ENCODE measurements at regions not wholly inside any gene's neighbourhood (a gene's known extent, or its start where the extent isn't known, plus 50 kb on each side); places are given as distances from the start of the nearest gene placed in this dataset.
"Not testable (repeated sequence)": the region's sequence is repeated elsewhere in the genome, so short reads cannot be mapped to it uniquely, and the experiment has no call there.

DNA sequence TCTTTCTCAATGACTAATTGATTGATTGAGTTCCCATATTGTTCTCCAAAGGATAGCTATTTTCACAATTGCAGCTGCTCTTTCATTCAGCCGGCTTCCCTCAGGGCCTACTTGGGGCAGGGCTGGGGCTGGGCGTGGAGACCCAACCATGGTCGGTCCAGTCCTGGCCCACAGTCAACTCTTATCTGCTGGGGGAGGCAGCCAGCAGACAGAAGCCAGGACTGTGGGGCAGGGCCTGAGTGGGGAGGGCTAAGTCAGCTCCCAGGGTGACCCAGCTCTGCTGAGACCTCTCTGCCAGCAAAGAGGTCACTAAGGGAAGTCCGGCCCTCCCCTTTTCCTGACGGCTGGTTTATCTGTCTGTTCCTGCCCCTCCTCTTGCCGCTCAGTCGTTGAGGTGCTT, 735.2 kb downstream of the TBC1D22A start:
- Histone ChIP-seq H3K27me3 (replicated peaks; ENCODE audit: control insufficient read depth, insufficient read depth, low read length) (no peaks in the 10 kb centered on the region), H3K36me3 (ENCODE audit: control insufficient read depth, insufficient read depth, low read length) (no peaks in the 10 kb centered on the region), H3K4me3 (replicated peaks; ENCODE audit: low read depth, low read length) (no peak overlapping the region)
- TF ChIP-seq, protein P1, sequence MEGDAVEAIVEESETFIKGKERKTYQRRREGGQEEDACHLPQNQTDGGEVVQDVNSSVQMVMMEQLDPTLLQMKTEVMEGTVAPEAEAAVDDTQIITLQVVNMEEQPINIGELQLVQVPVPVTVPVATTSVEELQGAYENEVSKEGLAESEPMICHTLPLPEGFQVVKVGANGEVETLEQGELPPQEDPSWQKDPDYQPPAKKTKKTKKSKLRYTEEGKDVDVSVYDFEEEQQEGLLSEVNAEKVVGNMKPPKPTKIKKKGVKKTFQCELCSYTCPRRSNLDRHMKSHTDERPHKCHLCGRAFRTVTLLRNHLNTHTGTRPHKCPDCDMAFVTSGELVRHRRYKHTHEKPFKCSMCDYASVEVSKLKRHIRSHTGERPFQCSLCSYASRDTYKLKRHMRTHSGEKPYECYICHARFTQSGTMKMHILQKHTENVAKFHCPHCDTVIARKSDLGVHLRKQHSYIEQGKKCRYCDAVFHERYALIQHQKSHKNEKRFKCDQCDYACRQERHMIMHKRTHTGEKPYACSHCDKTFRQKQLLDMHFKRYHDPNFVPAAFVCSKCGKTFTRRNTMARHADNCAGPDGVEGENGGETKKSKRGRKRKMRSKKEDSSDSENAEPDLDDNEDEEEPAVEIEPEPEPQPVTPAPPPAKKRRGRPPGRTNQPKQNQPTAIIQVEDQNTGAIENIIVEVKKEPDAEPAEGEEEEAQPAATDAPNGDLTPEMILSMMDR (IDR thresholded peaks at IDR 0.05; ENCODE audit: insufficient read depth, low read length, poor library complexity, severe bottlenecking), result no peak
- no peak for DNase-seq (ENCODE audit: extremely low read depth, insufficient read length)

DNA sequence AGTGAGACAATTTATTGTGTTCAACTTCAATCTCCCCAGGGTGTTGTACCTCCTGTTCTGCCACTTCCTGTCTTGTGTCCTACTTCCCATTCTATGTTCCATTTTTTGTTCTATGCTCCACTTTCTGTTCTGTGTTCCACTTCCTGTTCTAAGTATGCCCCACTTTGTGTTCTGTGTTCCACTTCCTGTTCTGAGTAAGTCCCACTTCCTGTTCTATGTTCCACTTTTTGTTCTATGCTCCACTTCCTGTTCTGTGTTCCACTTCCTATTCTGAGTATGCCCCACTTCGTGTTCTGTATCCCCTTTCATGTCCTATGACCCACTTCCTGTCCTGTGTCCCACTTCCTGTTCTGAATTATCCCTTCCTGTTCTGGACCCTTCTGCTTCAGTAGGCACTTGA, 732.7 kb downstream of the TBC1D22A start:
- TF ChIP-seq, protein P1 (IDR thresholded peaks at IDR 0.05; ENCODE audit: insufficient read depth, low read length, poor library complexity, severe bottlenecking), result no peak

DNA sequence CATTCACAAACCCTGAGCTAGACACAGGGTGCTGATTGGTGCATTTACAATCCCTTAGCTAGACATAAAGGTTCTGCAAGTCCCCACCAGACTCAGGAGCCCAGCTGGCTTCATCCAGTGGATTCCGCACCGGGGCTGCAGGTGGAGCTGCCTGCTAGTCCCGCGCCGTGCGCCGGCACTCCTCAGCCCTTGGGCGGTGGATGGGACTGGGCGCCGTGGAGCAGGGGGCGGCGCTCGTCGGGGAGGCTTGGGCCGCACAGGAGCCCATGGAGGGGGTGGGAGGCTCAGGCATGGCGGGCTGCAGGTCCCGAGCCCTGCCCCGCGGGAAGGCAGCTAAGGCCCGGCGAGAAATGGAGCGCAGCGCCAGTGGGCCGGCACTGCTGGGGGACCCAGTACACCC, 725.7 kb downstream of the TBC1D22A start:
- not testable (repeated sequence) for DNase-seq (ENCODE audit: extremely low read depth, insufficient read length); H3K27me3 ChIP-seq (replicated peaks; ENCODE audit: control insufficient read depth, insufficient read depth, low read length); H3K36me3 ChIP-seq (ENCODE audit: control insufficient read depth, insufficient read depth, low read length); H3K4me3 ChIP-seq (replicated peaks; ENCODE audit: low read depth, low read length)

More for the DNA sequence above, 732.7 kb downstream of the TBC1D22A start:
- no peaks in the 10 kb centered on the region for H3K27me3 ChIP-seq (replicated peaks; ENCODE audit: control insufficient read depth, insufficient read depth, low read length)
- DNase-seq (ENCODE audit: extremely low read depth, insufficient read length), result no peak
- no peaks in the 10 kb centered on the region for H3K36me3 ChIP-seq (ENCODE audit: control insufficient read depth, insufficient read depth, low read length)
- no peak overlapping the region for H3K4me3 ChIP-seq (replicated peaks; ENCODE audit: low read depth, low read length)

DNA sequence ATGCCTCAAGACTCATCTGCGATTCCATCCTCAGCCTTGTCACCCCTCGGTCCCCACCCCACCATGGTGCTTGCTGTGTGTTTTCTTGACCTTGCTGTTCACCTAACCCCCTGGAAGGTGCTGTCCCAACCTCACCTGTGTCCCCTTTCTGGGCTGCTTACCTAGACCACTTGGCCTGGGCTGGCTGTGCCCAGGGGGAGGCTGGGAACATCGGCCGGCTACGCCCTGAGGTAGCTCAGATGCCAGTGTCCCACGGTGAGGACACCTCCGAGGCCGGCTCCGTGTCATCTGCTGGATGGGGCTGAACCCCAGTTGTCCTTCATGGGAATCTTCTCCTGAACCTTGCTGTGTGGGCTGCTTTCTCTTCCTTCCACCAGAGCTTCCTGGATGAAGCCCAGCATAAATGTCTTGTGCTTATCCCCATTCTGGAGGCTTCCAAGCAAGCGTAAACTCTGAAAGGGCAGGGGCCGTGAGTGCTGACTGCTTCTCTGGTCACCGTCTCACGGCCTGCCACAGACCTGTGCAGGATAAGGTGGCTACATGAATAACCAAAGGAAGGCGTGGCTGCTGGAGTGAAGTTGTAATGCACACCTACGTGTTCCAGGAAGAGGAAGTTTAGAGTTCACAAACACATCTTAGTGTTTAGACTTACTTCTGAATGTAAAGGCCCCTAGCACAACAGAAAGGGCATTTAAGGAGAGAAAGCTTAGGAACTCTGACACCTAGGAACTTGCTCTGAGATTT, 724.3 kb downstream of the TBC1D22A start:
- H3K27me3 ChIP-seq (replicated peaks; ENCODE audit: control insufficient read depth, insufficient read depth, low read length), result no peaks in the 10 kb centered on the region
- H3K4me3 ChIP-seq (replicated peaks; ENCODE audit: low read depth, low read length), result no peak overlapping the region
- H3K36me3 ChIP-seq (ENCODE audit: control insufficient read depth, insufficient read depth, low read length), result no peaks in the 10 kb centered on the region
- TF ChIP-seq, protein P1 (IDR thresholded peaks at IDR 0.05; ENCODE audit: insufficient read depth, low read length, poor library complexity, severe bottlenecking), result no peak
- no peak for DNase-seq (ENCODE audit: extremely low read depth, insufficient read length)

DNA sequence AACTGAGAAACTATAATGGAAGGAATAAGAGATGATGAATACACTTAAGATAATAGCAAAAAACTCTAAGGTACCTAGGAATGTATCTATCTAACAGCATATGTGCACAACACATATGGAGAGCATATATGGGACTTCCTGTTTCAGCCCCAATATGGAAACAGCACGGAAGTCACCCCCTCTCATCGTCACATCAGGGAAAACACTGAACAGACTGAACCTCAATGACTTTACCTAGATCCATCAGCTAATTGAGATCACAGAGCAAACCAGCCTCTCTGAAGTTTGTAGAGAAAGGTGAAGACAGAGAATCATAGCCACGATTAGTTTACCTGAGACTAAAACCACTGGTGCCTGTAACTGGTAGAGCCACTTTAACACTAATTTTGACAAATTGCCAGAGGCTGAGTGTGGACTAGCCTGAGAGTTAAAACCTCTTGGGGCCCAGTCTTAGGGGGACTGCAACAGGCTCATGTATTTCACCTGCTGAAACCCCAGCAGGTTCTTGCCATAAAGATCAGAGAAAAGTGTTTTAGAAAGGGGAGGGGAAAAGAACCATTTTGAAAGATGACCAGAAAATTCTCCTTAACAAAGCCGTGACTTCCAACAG, 722.6 kb downstream of the TBC1D22A start:
- no peak overlapping the region for H3K4me3 ChIP-seq (replicated peaks; ENCODE audit: low read depth, low read length)
- no peaks in the 10 kb centered on the region for H3K27me3 ChIP-seq (replicated peaks; ENCODE audit: control insufficient read depth, insufficient read depth, low read length)
- DNase-seq (ENCODE audit: extremely low read depth, insufficient read length), result no peak
- H3K36me3 ChIP-seq (ENCODE audit: control insufficient read depth, insufficient read depth, low read length), result no peaks in the 10 kb centered on the region
- TF ChIP-seq, protein P1 (IDR thresholded peaks at IDR 0.05; ENCODE audit: insufficient read depth, low read length, poor library complexity, severe bottlenecking), result no peak

DNA sequence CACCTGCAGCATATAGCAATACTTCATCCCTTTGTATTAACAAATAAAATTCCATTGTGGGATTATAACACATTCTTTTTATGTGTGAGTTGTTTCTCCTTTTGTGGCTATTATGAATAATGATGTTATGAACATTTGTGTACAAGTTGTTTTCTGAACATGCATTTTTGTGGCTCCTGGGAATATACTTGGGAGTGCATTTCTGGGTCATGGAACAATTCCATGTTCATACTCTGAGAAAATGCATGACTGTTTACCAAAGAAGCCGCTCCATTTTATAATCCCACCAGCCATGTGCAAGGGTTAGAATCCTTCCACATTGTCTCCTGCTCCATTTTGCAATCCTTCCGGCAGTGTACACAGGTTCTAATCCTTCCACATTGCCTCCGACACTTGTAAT, 713.8 kb downstream of the TBC1D22A start:
- Histone ChIP-seq H3K27me3 (replicated peaks; ENCODE audit: control insufficient read depth, insufficient read depth, low read length) (no peaks in the 10 kb centered on the region), H3K36me3 (ENCODE audit: control insufficient read depth, insufficient read depth, low read length) (no peaks in the 10 kb centered on the region)
- TF ChIP-seq, protein P1 (IDR thresholded peaks at IDR 0.05; ENCODE audit: insufficient read depth, low read length, poor library complexity, severe bottlenecking), result no peak

More for the DNA sequence above, 713.8 kb downstream of the TBC1D22A start:
- H3K4me3 ChIP-seq (replicated peaks; ENCODE audit: low read depth, low read length), result no peak overlapping the region
- no peak for DNase-seq (ENCODE audit: extremely low read depth, insufficient read length)
